OCI-LY1 (cell line): ENCODE measurements at regions not wholly inside any gene's neighbourhood (a gene's known extent, or its start where the extent isn't known, plus 50 kb on each side); places are given as distances from the start of the nearest gene placed in this dataset.

Experiments
- H2AFZ ChIP-seq: fragments of 200-600 bp; sonication (generic), shearing (Covaris generic); 2 replicates; pipeline ENCODE4 v1.6.0; 2014; ENCODE audit warnings: antibody characterized with exemption, mild to moderate bottlenecking, low read length
- H3F3A ChIP-seq: fragments of 200-600 bp; sonication (generic), shearing (Covaris generic); 2 replicates; pipeline ENCODE4 v1.6.0; 2014; ENCODE audit warnings: mild to moderate bottlenecking, antibody characterized with exemption, low read length, moderate library complexity; ENCODE audit not compliant: insufficient read depth
- H3K27ac ChIP-seq: fragments of 200-600 bp; sonication (generic); 2 replicates; pipeline ENCODE4 v1.5.1; 2014; ENCODE audit warnings: low read length, mixed run types, mild to moderate bottlenecking, low read depth; ENCODE audit not compliant: poor library complexity, severe bottlenecking
- H3K27me3 ChIP-seq: fragments of 200-600 bp; sonication (generic); 2 replicates; pipeline ENCODE4 v1.6.0; 2014; ENCODE audit warnings: antibody characterized with exemption, mild to moderate bottlenecking, low read length, moderate library complexity; ENCODE audit not compliant: insufficient read depth
- H3K36me3 ChIP-seq: fragments of 200-600 bp; sonication (generic); 2 replicates; pipeline ENCODE4 v1.6.1; 2014; ENCODE audit warnings: mild to moderate bottlenecking, antibody characterized with exemption, low read length, moderate library complexity, mixed read lengths; ENCODE audit not compliant: insufficient read depth
- H3K4me1 ChIP-seq: fragments of 200-600 bp; sonication (generic); 2 replicates; pipeline ENCODE4 v1.5.1; 2014; ENCODE audit warnings: mild to moderate bottlenecking, low read length, moderate library complexity; ENCODE audit not compliant: insufficient read depth, severe bottlenecking
- H3K4me2 ChIP-seq: fragments of 200-600 bp; sonication (generic), shearing (Covaris generic); 2 replicates; pipeline ENCODE4 v1.6.1; 2014; ENCODE audit warnings: low read length
- H3K4me3 ChIP-seq: fragments of 200-600 bp; sonication (generic); 2 replicates; pipeline ENCODE4 v1.5.1; 2014; ENCODE audit warnings: low read length, low read depth, mild to moderate bottlenecking, mixed read lengths; ENCODE audit not compliant: poor library complexity, severe bottlenecking
- H3K79me2 ChIP-seq: fragments of 200-600 bp; shearing (Covaris generic); 2 replicates; pipeline ENCODE4 v1.6.1; 2016; ENCODE audit warnings: mixed run types, low read length, mixed read lengths; ENCODE audit not compliant: insufficient read depth
- H3K9ac ChIP-seq: fragments of 200-600 bp; sonication (generic), shearing (Covaris generic); 2 replicates; pipeline ENCODE4 v1.6.1; 2014; ENCODE audit warnings: mild to moderate bottlenecking, low read length, mixed read lengths
- H3K9me2 ChIP-seq: fragments of 200-600 bp; sonication (generic), shearing (Covaris generic); 2 replicates; pipeline ENCODE4 v1.6.1; 2014; ENCODE audit warnings: low read depth, mild to moderate bottlenecking, low read length, mixed read lengths
- H3K9me3 ChIP-seq: fragments of 200-600 bp; shearing (Covaris generic); 2 replicates; pipeline ENCODE4 v1.6.1; 2014; ENCODE audit warnings: low read length, mixed read lengths
- H4K20me1 ChIP-seq: fragments of 200-600 bp; sonication (generic), shearing (Covaris generic); 2 replicates; pipeline ENCODE4 v1.6.0; 2016; ENCODE audit warnings: mild to moderate bottlenecking, low read length; ENCODE audit not compliant: insufficient read depth
- EZH2 ChIP-seq: fragments of 200-600 bp; sonication (generic), shearing (Covaris generic); IDR thresholded peaks from 2 replicates; pipeline ENCODE4 v1.8.0; 2017; ENCODE audit warnings: borderline replicate concordance, mixed run types, mild to moderate bottlenecking, antibody characterized with exemption, low read length, moderate library complexity, mixed read lengths
- TF ChIP-seq, protein P1 (sequence below): fragments of 200-600 bp; sonication (generic), shearing (Covaris generic); IDR thresholded peaks from 2 replicates; pipeline ENCODE4 v1.5.1; 2017; ENCODE audit warnings: mild to moderate bottlenecking, antibody characterized with exemption, low read length, moderate library complexity, mixed read lengths

DNA sequence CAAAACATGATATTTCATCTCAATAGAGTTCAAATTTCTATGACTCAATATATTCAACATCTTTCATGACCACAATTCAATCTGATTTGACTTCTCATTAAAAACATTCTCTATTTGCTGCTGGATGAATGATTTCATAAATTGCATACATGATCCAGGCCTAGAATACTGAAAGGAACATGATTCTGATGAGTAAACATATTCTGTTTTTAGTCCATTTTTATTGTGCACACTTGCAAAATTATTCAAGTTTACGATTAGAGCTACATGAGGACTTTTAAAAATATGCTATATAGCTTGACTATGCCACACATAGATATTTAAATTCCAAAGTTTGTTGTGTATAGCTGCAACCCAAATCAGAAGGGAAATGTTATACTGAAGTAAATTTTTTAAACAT lies 273.8 kb upstream of the GRIP1 start:
- H3K79me2 ChIP-seq: no peaks in the 10 kb centered on the region
- no peaks in the 10 kb centered on the region for H3K27me3 ChIP-seq
- H3K9ac ChIP-seq: no peak overlapping the region
- H3K36me3 ChIP-seq: no peaks in the 10 kb centered on the region
- no peaks in the 10 kb centered on the region for H4K20me1 ChIP-seq
- H3K4me2 ChIP-seq: no peak overlapping the region
- no peaks in the 10 kb centered on the region for H3K4me1 ChIP-seq
- no peaks in the 10 kb centered on the region for H3K9me3 ChIP-seq
- no peak overlapping the region for H2AFZ ChIP-seq
- no peak overlapping the region for H3K4me3 ChIP-seq
- H3F3A ChIP-seq: no peaks in the 10 kb centered on the region
- no peak overlapping the region for H3K27ac ChIP-seq
- TF ChIP-seq EZH2: no peak
- TF ChIP-seq, protein P1, sequence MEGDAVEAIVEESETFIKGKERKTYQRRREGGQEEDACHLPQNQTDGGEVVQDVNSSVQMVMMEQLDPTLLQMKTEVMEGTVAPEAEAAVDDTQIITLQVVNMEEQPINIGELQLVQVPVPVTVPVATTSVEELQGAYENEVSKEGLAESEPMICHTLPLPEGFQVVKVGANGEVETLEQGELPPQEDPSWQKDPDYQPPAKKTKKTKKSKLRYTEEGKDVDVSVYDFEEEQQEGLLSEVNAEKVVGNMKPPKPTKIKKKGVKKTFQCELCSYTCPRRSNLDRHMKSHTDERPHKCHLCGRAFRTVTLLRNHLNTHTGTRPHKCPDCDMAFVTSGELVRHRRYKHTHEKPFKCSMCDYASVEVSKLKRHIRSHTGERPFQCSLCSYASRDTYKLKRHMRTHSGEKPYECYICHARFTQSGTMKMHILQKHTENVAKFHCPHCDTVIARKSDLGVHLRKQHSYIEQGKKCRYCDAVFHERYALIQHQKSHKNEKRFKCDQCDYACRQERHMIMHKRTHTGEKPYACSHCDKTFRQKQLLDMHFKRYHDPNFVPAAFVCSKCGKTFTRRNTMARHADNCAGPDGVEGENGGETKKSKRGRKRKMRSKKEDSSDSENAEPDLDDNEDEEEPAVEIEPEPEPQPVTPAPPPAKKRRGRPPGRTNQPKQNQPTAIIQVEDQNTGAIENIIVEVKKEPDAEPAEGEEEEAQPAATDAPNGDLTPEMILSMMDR: no peak
- H3K9me2 ChIP-seq: no peaks in the 10 kb centered on the region

DNA sequence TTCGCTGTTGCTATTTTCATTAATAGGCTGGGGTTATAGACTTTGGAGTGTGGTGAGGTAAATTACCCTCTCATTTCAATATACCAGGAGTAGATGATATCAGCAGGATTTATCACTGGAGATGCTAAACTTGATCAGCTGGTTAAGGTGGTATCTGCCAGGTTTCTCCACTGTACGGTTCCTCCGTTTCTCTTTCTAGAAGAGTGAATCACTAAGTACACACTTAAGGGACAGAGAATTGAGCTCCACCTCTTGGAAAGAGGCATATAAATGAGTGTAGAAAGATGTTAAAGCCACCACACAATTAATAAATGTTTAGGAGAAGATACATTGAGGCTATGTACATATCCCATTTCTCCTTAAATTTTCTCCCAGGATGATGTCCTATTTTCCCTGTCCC lies 277.4 kb upstream of the GRIP1 start:
- Histone ChIP-seq H4K20me1 (no peaks in the 10 kb centered on the region), H3F3A (no peaks in the 10 kb centered on the region), H3K4me3 (no peak overlapping the region), H3K27me3 (no peaks in the 10 kb centered on the region), H3K9me2 (no peaks in the 10 kb centered on the region), H3K4me1 (no peaks in the 10 kb centered on the region), H3K36me3 (no peaks in the 10 kb centered on the region), H3K4me2 (no peak overlapping the region), H2AFZ (no peak overlapping the region), H3K9ac (no peak overlapping the region), H3K79me2 (no peaks in the 10 kb centered on the region), H3K27ac (no peak overlapping the region), H3K9me3 (no peaks in the 10 kb centered on the region)
- TF ChIP-seq, protein P1: no peak
- TF ChIP-seq EZH2: no peak

DNA sequence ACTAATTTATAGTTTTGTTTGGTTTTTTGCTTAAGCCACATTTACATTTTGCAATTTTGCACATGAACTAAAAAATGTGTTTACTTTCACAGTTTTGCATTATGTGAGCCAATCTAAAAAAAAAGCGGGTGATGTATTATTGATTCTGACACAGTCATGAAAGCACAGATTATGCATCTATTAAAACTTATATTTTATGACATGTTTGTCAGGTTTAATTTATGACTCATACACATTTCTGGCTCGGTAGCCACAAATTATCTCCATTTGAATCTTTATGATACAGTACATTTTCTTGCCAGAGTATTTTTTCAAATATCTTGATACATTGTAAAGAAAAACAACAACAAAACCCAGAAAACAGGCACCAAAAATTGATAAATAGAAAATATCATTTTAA lies 280.4 kb upstream of the GRIP1 start:
- Histone ChIP-seq H3K4me2 (no peak overlapping the region), H3K36me3 (no peaks in the 10 kb centered on the region), H3K27me3 (no peaks in the 10 kb centered on the region), H3K79me2 (no peaks in the 10 kb centered on the region), H2AFZ (no peak overlapping the region), H3K9me2 (no peaks in the 10 kb centered on the region), H3K9me3 (no peaks in the 10 kb centered on the region), H3K4me1 (no peaks in the 10 kb centered on the region), H3F3A (no peaks in the 10 kb centered on the region), H4K20me1 (no peaks in the 10 kb centered on the region), H3K4me3 (no peak overlapping the region), H3K9ac (no peak overlapping the region), H3K27ac (no peak overlapping the region)
- TF ChIP-seq EZH2: no peak
- TF ChIP-seq, protein P1: no peak
